GM08714 (cell line): ENCODE measurements at regions not wholly inside any gene's neighbourhood (a gene's known extent, or its start where the extent isn't known, plus 50 kb on each side); places are given as distances from the start of the nearest gene placed in this dataset.

Experiments used
- H3K4me3 ChIP-seq: fragments of 200-500 bp; sonication (Bioruptor generic); 2 replicates; pipeline ENCODE4 v1.5.1; 2014; ENCODE audit warnings: mild to moderate bottlenecking, low read length, inconsistent platforms
- ZNF274 ChIP-seq: IDR thresholded peaks from 2 replicates; pipeline ENCODE4 v1.6.1; 2012; ENCODE audit warnings: mild to moderate bottlenecking, low read depth, low read length

GRCh38 chr1:189821833-189822232 lies 655.8 kb downstream of the BRINP3 start:
- H3K4me3 ChIP-seq = no peak overlapping the region
- TF ChIP-seq ZNF274 = no peak

DNA sequence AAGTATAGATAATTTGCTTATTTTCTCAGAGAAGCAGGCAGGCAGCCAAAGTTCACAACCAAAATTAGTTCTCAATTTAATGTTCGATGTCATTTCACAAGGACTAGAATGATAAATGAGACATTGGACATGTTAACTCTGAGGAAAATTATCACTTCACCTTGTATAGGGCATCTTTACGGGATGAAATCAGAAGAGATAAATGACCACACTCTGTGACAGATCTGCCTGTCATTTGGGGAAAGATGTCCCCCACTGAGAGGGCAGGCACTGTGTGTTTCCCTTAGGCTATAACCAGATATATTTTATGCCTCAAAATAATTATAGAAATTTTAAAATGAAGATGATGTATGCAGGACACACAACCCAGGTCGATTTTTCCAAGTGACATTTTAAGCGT lies 642.9 kb downstream of the BRINP3 start:
- no peak for TF ChIP-seq ZNF274
- H3K4me3 ChIP-seq = no peak overlapping the region

DNA sequence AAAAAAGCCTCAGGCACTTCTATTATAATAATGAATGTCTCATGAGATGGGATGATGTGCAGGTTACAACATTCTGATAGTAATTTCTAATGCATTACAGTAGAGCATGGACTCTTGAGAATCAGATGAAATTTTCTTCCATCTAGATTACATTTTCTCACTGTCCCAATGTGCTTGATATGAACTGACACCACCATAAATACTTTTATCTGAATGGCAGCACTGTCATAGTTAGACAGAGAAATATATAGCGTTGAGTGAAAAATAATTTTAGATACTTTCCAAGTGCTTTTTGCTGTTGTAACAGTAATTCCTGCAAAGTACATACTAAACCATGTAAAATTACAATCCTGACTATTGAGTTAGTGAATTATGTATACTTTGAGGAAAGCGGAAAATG lies 630.1 kb downstream of the BRINP3 start:
- no peak for TF ChIP-seq ZNF274
- no peak overlapping the region for H3K4me3 ChIP-seq

DNA sequence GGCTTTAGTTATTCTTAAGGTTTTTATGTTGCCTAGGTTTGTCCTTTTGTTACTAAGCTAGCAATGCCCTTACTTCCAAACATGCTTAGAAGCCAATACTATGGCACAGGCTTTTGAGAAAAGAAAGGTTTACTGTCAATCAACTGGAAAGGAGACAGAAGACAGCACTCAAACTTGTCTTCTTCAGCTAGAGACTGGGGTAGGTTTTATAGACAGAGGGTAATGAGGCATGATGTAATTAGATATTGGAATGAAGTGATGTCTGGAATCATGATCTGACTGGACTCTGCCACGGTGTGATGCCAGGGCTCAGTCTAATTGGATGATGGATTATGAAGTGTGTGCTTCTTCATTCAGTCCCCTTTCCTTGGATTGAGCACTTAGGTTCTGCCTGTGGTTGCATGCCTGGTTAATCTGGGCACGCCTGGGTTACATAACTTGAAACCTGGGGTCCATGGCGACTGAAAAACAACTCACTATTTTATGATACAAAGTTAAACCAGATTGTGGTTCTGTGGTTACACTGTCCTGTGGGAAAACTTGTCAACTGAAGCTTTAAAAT lies 625.8 kb downstream of the BRINP3 start:
- TF ChIP-seq ZNF274 = no peak
- H3K4me3 ChIP-seq = no peak overlapping the region

DNA sequence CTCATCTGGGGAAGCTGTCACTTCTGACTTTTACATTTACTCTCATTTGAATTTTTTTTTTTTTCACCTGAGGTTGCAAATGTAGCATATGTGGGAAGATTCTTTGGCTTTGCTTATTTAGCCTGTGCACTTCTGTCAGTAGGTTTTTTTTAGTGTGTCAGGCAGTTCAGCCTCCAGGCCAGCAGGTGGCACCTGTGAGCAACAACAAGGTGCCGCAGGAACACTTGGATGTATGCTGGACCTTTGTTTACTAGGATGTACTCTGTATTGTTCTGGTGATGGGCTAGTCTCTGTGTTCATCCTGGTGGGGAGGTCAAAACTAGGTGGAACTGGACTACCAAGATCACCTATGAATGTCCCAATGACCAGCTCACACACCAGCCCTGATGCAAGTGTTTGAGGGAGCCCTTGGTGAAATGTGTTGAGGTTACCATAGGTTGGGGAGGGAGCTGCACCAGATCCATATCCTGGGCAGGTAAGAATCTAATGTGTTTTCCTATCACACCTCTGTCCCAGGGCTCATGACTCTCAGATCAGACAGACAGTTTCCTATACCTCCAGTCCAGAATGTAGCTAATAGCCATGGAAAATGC lies 618.2 kb downstream of the BRINP3 start:
- no peak overlapping the region for H3K4me3 ChIP-seq

GRCh38 chr1:189866606-189867005 lies 611.1 kb downstream of the BRINP3 start:
- H3K4me3 ChIP-seq = no peak overlapping the region
- no peak for TF ChIP-seq ZNF274

More for the DNA sequence above, 618.2 kb downstream of the BRINP3 start:
- no peak for TF ChIP-seq ZNF274

- no peak for TF ChIP-seq ZNF274
- no peak overlapping the region for H3K4me3 ChIP-seq
Measured at GRCh38 chr1:189868021-189868420, 609.6 kb downstream of the BRINP3 start.

- TF ChIP-seq ZNF274 = no peak
- no peak overlapping the region for H3K4me3 ChIP-seq
Measured at GRCh38 chr1:189874715-189875435, 602.8 kb downstream of the BRINP3 start.

GRCh38 chr1:189880135-189880534 lies 597.5 kb downstream of the BRINP3 start:
- no peak overlapping the region for H3K4me3 ChIP-seq
- TF ChIP-seq ZNF274 = no peak

- TF ChIP-seq ZNF274 = no peak
- no peak overlapping the region for H3K4me3 ChIP-seq
Measured at GRCh38 chr1:189899686-189900425, 577.8 kb downstream of the BRINP3 start.

DNA sequence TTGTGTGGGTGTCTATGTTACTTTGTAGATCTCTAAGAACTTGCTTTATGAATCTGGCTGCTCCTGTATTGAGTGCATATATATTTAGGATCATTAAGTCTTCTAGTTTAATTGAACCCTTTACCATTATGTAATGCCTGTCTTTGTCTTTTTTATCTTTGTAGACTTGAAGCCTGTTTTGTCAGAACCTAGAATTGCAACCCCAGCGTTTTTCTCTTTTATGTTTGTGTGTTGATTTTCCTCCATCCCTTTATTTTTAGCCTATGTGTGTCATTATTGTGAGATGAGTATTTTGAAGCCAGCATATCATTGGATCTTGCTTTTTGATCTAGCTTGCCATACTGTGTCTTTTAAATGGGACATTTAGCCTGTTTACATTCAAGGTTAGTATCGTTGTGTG lies 573.2 kb downstream of the BRINP3 start:
- H3K4me3 ChIP-seq = no peak overlapping the region
- TF ChIP-seq ZNF274 = no peak

DNA sequence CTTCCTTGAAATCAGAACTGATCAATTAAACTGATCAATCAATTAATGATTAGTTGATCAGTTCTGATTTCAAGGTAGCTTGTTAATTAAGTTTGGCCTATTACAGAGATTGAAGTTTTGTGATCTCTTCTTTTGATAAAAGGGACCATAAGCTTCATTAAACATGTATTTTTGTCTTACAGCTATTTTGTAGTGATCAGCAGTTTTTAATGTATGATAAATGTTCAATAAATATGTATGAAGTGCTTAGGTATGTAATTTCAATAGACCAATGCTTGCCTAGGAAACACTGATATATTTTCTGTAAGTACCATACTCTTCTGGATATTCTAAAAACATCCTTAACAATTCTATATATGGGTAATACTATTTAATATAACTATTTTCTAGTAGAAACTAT lies 569.6 kb downstream of the BRINP3 start:
- H3K4me3 ChIP-seq = no peak overlapping the region
- no peak for TF ChIP-seq ZNF274

DNA sequence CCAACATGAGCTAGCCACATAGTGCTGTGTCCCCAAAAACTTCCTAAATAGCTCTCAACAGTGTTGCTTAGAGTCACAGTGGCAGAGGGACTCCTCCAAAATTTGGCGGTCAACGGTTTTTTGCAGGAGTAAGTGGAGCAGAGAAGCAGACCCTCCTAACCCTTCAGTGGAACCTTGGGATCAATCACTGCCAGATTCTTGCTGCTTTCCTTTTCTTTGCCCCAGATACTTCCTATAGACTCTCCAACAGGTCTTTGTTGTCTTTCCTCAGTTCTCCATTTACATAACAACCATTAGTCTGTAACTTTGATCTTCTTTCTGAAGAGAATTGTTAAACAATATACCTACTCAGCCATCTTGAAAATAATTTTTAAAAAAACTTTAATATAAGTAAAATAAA lies 556.1 kb downstream of the BRINP3 start:
- no peak overlapping the region for H3K4me3 ChIP-seq
- no peak for TF ChIP-seq ZNF274

DNA sequence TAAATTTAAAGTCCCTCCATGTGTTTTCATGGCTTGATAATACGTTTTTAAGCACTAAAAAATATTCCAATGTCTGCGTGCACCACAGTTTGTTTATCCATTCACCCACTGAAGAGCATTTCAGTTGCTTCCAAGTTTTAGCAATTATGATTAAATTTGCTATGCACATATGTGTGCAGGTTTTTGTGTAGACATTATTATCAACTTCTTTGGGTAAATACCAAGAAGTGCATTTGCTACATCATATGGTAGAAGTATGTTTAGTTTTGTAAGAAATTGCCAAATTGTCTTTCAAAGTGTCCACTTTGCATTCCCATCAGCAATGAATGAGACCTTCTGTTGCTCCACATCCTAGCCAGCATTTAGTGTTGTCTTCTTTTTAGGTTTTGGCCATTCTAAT lies 550.0 kb downstream of the BRINP3 start:
- TF ChIP-seq ZNF274 = no peak
- no peak overlapping the region for H3K4me3 ChIP-seq
